ENCODE measurements at regions not wholly inside any gene's neighbourhood (a gene's known extent, or its start where the extent isn't known, plus 50 kb on each side); places are given as distances from the start of the nearest gene placed in this dataset.

- TF ChIP-seq POLR2A (IDR thresholded peaks at IDR 0.05), result no peak
- TF ChIP-seq CTCF (IDR thresholded peaks at IDR 0.05 in 4 of 5, conservative IDR thresholded peaks at IDR 0.05 in 1 of 5), result no peak
Measured at GRCh38 chr11:115739878-115740277, 235.7 kb upstream of the CADM1 start.

Measured in gastrocnemius medialis (tissue), 4 donors.